HepG2 (cell line): ENCODE measurements at regions not wholly inside any gene's neighbourhood (a gene's known extent, or its start where the extent isn't known, plus 50 kb on each side); places are given as distances from the start of the nearest gene placed in this dataset.

Experiments used
- TF ChIP-seq, protein P1 (sequence below): sonication (generic); formaldehyde crosslinking; IDR thresholded peaks from 2 replicates; pipeline ENCODE4 v1.4.0; 2020; ENCODE audit warnings: missing genetic modification reagents
- TF ChIP-seq, protein P2 (sequence below): sonication (generic); formaldehyde crosslinking; IDR thresholded peaks from 2 replicates; pipeline ENCODE4 v1.5.1; 2020; ENCODE audit warnings: missing genetic modification reagents, mild to moderate bottlenecking, borderline replicate concordance
- TF ChIP-seq, protein P3 (sequence below): sonication (generic); formaldehyde crosslinking; IDR thresholded peaks from 2 replicates; pipeline ENCODE4 v1.4.0; 2020; ENCODE audit warnings: missing genetic modification reagents, low read depth, mild to moderate bottlenecking, borderline replicate concordance

DNA sequence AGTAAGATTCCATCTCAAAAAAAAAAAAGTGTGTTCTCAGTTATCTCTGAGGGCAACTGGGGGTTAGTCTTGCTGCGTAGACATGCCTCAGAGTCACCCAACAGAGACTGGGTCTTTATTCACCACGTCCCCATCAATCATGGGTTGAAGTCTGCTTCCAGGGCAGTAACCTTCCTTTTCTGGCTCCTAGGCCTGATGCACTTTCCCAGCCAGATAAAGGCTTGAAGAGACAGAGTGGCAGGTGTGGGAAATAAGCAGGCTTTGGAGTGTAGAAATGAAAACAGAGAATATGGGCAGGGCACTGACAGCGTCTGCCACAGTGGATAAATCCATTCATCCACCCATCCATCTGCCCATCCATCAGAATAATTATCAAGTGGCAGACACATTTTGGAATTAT is 134.1 kb upstream of the LGALSL start:
- TF ChIP-seq, protein P1, sequence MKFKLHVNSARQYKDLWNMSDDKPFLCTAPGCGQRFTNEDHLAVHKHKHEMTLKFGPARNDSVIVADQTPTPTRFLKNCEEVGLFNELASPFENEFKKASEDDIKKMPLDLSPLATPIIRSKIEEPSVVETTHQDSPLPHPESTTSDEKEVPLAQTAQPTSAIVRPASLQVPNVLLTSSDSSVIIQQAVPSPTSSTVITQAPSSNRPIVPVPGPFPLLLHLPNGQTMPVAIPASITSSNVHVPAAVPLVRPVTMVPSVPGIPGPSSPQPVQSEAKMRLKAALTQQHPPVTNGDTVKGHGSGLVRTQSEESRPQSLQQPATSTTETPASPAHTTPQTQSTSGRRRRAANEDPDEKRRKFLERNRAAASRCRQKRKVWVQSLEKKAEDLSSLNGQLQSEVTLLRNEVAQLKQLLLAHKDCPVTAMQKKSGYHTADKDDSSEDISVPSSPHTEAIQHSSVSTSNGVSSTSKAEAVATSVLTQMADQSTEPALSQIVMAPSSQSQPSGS (CRISPR knock-in tag) = no peak
- TF ChIP-seq, protein P2, sequence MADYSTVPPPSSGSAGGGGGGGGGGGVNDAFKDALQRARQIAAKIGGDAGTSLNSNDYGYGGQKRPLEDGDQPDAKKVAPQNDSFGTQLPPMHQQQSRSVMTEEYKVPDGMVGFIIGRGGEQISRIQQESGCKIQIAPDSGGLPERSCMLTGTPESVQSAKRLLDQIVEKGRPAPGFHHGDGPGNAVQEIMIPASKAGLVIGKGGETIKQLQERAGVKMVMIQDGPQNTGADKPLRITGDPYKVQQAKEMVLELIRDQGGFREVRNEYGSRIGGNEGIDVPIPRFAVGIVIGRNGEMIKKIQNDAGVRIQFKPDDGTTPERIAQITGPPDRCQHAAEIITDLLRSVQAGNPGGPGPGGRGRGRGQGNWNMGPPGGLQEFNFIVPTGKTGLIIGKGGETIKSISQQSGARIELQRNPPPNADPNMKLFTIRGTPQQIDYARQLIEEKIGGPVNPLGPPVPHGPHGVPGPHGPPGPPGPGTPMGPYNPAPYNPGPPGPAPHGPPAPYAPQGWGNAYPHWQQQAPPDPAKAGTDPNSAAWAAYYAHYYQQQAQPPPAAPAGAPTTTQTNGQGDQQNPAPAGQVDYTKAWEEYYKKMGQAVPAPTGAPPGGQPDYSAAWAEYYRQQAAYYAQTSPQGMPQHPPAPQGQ (CRISPR knock-in tag) = no peak
- TF ChIP-seq, protein P3, sequence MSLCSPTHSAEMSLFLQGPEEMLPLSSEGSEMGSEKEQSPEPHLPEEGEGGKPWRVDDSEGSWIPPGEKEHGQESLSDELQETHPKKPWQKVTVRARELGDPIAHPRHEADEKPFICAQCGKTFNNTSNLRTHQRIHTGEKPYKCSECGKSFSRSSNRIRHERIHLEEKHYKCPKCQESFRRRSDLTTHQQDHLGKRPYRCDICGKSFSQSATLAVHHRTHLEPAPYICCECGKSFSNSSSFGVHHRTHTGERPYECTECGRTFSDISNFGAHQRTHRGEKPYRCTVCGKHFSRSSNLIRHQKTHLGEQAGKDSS (CRISPR knock-in tag) = no peak
